HG03439 (cell line): ENCODE measurements at regions not wholly inside any gene's neighbourhood (a gene's known extent, or its start where the extent isn't known, plus 50 kb on each side); places are given as distances from the start of the nearest gene placed in this dataset.

Experiments used
- ATAC-seq: cut with Tn5 transposase; IDR thresholded peaks from one replicate; pipeline ENCODE4 v1.9.1; 2021; ENCODE audit warnings: mild to moderate bottlenecking, moderate library complexity; ENCODE audit not compliant: unreplicated experiment

DNA sequence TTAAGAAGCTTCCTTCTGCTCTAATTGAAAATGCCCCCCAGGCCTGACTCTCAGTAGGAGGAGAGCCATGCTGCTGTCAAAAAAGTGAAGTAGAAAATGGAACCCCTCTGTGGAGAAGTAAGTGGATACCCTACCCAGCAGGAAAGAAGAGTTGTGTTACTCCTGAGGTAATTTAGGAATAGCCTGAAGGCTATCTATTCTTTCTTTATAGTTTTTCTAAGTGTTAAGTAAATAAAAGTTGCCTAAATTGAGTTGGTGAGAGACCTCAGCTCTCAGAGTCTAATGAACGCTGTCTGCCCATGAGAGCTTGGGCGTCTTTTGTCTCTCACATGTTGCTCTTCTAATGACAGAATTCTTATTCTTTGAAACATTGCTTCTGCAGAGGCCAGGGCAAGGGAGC, 116.2 kb downstream of the NSUN3 start:
- ATAC-seq, result no peak

DNA sequence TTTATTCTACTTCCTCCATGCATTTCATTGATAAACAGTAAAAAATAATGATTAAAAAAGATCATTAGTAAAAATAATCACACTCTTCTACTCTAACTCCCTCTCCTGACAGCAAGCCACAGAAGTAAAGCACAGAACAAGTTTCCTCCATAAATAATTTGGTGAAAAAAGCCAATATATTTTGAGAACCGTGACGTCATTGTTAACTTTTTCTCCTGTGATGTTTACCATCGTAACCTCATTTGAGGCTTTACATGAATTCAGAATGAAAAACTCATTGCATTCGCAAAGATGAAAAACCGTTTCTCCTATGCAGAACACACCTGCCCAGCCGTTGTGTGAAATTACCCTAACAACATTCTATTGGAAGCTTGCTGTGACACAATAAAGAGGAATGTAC, 120.7 kb downstream of the NSUN3 start:
- ATAC-seq, result no peak

DNA sequence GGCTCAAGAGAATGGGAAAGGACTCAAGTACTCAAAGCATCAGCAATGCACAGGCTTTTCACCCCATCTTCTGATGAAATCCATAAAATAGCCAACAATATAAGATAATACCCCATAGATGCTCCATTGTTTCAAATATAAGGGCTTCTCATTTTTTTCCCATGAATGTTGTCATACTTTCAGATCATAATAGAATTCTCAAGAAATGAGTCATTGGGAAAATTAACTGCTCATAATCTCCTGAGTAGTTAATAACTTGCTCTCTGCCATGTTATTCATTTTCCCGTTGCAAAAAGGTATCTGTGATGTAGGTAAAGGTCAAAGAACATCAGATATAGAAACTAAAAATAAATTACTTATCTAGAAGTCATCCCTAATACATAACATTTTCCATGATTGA, 121.9 kb downstream of the NSUN3 start:
- ATAC-seq, result no peak

DNA sequence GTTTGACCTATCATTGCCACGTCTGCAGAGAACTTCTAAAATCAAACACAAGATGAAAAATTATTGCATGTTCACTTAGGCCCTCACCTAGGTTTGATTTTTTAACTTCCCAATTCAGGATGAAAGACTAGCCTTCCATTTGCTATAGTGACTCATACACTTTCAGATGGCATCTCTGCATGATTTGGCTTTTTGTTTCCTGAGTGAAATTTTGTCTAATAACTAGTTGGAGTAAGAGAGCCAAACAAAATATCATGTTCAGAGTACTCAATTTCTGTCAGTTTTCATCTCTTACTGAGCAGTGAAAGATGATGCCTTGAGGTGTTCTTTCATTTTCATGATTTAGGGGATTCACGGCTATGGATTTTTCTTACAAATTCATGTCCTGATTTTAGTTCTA, 122.9 kb downstream of the NSUN3 start:
- ATAC-seq, result no peak

DNA sequence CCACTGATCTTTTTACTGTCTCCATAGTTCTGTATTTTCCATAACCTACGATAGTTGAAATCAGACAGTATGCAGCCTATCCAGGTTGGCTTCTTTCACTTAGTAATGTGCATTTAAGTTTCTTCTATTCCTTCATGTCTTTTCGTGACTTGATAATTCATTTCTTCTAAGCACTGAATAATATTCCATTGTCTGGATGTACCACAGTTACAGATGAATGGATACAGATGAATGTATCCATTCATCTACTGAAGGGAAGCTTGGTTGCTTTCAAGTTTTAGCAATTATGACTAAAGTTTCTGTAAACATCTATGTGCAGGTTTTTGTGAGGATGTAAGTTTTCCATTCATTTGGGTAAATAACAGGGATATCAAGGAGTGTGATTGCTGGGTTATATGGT, 124.8 kb downstream of the NSUN3 start:
- ATAC-seq, result no peak

DNA sequence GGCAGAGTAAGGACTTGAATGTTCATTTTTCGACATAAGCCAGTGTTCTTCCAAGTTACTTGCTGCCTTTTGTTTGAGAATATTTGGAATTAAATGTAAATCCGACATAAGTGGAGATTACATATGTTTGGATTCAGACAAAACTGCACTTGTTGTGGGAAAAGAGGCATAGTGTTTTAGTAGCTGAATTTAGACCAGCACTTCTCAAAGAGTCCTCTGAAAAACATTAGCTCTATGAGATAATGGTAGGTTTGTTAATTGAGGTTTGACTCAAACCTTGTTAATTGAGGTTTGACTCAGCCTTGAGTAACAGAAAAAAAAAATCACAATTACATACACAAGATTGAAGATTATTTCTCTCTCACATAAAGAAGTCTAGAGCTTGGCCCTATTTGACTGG, 132.5 kb downstream of the NSUN3 start:
- no peak for ATAC-seq

DNA sequence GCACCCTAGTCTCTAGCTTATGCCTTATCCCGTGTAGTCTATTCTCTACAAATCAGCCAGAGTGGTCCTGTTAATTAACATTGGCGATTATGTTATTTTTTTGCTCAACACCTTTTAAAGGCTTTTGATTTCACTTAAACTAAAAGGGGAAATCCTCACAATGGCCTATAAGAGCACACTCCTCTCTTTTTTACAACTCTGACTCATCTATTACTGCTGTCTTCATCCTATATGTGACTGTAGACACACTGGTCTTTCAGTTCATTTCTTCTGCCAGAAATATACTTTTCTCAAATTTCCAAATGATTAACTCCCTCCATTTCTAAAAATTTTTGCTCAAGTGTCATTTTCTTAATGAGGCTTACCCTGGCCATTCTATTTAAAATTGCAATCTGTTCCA, 143.4 kb downstream of the NSUN3 start:
- ATAC-seq, result no peak

DNA sequence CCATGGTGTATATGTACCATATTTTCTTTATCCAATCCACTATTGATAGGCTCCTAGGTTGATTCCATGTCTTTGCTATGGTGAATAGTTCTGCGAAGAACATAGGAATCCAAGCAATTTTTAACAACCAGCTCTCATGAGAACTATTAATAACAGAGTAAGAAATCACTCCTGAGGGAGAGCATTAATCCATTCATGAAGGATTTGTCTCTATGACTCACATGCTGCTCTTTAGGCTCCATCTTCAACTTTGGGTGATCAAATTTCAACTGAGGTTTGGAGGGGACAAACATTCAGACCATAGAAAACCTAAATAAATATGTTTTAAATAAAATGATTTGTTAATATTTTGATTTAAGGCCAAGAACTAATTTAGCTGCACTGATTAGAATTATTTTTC, 147.4 kb downstream of the NSUN3 start:
- ATAC-seq, result no peak

DNA sequence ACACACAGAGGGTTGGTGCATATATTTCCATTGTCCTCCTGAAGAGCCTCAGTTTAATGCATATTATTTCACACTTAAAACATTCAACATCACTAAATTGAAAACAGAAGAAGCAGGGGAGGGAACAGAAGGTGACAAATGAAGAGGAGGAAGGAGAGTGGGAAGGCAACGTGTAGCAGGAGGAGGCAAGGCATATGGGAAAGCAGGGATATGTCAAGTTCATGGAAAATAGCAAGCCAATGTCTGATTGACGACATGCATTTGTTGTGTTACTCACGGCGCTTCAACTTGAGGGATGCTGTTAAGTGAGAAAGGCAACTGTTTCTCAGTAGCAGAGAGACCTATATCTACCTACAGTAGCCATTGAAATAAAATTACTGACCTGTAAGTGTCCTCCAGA, 154.5 kb downstream of the NSUN3 start:
- ATAC-seq, result no peak

DNA sequence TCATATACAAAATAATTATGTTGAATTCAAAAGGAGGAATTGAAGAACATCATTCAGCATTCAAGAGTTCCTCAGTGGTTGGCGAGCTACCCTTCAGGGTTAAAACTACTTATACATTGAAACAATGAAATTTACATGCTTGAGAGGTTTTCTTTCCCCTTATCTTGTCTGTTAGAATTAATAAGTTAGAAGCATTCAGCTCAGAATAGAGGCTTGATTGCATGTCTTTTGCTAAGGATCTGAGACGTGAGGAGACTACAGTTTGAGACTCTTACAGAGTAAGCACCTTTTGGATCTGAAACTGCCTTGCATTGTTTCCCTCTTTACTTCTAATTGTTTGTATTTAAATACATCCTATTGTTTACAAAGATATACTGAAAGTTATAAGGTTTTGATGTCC, 157.6 kb downstream of the NSUN3 start:
- no peak for ATAC-seq

DNA sequence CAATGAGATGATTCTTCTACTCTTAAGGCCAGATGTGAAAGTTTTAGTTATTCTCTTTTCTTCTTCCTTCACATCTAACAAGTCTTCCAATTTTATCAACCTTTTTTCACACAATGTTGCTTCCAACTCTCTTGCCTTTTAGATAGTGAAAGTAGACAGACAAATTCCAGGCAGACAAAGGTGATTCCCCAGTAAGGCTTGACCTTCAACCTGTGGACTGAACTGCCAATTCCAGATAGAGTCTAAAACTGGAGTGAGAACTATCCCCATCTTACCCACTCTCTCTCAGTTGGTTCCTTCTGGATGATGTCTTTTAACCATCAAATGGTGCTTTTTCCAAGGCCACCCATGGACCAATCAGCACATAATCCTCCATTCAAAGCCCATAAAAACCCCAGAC, 159.0 kb downstream of the NSUN3 start:
- ATAC-seq, result no peak

DNA sequence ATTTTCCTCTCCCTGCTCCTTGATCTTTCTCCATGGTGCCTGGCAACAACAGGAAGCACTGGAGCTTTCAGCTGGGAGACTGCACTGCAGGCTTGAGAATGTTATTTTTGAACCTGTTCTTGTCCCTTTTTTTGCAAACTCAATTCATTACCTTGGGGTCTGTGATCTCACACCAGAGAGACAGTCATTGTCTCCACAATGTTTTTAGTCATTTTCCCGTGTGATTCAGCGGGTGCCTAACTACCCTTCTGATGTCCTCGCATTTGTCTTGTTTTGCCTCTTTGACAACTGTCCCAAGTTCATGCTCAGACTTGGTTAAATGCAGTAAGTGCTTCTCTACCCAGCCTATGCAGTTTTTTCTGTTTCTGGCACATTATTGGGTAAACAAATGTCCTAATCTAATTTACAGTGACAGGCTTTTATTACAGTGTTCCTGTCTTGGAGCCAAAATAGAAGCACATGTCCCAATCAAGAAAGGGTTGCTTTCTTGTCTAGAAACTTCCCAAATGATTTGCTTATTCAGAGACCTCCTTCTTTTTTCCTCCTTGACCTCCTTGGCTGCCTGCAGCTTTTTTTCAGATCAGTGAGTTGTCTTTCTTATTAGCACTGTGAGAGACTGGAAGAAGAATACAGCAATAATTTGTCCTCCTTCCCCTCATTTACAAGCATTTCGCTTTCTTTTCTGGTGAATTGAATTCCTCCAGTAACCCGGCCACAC, 162.4 kb downstream of the NSUN3 start:
- no peak for ATAC-seq

DNA sequence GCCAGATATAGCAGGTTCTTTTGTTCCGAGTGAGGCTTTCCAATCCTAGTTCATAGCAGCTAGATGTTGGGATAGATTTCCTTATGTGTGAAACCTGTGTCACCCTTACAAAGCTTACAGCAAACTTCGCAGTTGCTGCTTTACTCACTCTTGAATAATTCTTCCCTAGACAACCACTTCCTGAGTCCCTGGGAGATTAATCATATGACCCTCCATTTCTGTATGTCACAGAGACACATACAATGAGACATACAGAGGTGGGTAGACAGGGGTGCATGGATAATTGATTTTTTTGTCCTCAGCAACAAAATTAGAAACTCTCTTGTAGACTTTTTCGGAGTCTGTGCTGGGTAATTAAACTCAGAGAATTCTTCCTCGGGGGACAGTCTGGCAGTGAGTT, 163.2 kb downstream of the NSUN3 start:
- no peak for ATAC-seq

DNA sequence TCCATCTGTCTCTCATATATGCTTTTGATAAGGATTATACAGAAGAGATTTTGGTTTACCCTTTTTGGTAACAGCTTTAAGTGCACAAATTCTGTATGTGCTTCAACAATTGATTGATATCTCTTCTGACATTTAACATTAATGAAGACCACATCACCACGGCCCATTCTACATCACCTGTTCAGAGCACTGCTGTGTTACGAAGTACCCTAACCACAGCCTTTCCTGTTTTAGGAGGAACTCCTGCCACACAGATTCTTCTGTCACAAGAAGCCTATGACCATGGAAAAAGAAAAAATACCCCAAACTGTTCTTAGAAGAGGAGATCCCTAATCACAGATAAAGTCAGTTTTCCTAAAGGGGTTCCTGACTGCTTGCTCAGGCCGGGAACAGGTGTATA, 170.1 kb downstream of the NSUN3 start:
- no peak for ATAC-seq

DNA sequence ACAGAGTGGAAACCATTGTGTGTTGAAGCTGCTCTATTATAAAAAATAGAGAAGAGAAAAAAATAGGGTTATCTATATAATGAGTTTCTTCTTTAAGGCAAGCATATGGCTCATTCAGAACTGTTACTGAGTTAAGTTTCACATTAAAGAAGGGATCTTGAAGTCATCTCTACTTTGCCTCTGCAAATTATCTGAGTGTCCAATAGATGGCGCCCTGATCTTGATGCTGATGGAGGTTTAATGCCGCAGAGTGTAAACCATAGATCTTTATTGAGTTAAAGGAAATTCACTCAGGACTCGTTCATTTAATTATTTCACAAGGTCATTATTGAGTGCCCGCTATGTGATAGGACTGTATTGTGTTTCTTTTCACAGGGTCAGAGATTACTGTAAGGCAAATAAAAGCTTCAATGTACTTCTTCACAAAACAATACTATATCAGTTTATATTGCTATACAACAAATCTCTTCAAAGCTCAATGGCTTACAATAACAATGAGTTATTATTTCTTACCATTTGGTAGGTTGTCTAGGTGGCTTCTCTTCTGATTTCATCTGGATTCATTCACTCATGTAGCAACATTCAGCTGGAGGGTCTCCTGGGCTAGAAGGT, 171.4 kb downstream of the NSUN3 start:
- ATAC-seq, result no peak

DNA sequence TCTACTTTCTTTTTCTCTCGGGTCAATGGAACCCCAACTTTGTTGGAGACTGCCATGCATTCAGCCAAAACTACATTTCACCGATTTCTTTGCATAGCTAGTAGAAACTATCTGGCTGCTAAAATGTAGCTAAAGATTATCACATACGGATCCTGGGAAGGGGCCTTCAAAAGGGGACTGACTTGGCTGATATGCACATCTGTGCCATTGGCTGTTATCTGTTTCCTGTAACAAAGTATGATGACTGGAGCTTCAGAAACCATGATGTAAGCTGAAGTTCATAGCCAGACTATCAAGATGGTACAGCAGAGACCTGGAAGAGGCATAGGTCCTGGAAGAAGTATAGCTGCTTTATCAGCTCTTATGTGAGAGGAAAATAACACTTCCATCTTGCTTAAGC, 179.1 kb downstream of the NSUN3 start:
- ATAC-seq, result no peak

DNA sequence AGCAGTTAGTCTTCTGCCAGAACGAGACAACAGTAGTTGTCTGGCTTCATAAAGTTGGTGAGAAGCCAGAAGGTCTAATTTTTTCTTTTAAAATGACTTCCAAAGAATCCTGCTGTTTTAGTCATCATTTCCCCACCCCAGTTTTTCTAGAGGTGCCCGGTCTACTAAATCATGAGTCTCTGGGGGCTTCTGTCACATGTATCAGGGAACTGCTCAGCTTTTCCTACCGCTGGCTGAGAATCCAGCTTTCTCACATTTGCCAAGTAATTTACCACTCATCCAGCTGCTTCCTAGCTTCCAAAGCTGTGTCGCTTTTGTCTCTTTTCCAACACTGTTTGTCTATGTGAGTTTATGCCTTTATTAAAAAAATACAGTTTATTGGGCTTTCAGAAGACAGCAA, 183.3 kb downstream of the NSUN3 start:
- no peak for ATAC-seq

DNA sequence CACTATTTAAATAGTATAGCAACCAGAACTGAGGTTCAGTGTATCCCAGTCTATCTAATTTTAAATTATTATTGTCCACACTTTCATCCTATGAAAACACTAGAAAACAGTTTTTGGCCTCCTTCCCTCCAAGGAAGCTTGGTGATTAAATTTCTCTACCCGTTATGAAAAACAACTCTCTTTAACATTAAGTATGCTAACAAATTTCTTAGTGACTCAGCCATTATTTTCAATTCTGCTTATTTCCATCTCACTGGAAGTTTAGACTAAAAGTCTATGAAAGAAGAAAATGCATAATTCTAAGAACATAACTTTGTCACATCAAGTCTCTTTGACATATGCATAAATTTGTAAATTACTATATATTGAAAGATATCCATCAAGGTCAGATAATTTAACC, 185.2 kb downstream of the NSUN3 start:
- ATAC-seq, result no peak

DNA sequence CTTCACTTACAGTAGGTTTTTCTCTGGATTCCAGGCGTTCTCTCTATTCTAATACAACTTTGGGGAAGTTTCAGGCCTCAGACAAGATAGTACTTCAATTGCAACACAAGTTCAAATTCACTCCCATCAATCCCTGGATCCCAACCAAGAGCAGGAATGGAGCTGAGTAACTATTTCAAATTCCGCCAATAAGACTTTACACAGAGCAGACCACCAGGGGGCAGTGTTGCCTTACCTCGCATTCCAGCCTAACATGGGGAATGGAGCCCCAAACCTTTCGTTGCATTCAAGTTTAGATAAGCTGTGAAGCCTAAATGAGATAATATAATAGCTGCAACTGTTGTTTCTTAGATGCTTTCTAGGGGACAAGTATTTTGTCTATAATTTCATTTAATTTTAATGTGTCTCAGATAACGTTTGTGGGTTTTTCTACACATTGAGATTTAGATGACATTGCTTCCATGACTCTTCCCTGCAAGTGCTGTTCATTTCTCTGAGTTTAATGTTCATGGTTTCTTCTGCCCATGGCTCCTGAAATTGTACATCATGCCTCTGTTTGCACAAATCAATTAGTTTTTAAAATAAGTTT, 186.7 kb downstream of the NSUN3 start:
- ATAC-seq, result peak; percentile 88

DNA sequence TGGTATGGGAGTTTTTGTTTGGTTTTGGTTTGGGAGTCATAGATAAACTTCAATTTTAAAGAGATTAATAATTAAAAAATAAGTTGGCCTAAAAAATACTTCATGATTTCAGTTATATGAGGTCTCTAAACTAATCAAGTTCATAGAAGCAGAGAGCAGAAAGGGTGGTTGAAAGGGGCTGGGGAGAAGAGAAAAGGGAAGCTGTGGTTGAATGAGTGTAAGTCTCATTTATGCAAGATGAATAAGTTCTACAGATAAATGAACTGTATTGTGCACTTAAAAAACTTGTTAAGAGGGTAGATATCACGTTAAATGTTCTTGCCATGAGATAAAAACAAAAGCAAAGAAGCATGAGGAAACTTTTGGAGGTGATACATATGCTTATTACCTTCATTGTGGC, 188.7 kb downstream of the NSUN3 start:
- ATAC-seq, result no peak

DNA sequence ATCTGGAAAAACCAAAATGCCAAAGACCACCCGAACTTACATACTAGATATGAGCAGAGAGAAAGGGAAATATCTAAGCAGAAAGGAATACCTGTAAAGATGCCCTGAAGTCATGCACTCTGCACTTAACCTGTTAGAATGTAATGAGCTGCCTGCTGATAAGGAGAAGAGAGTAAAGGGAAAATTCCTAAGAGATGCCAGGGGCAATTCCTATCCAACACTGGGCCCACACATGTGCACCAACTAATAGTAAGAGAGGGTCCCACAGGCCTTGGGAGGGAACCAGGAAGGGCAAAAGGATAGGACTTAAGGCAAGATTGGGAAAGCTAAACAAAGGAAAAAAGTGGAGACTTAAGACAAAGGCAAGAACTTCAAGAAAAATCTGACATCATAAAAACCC, 189.5 kb downstream of the NSUN3 start:
- no peak for ATAC-seq

DNA sequence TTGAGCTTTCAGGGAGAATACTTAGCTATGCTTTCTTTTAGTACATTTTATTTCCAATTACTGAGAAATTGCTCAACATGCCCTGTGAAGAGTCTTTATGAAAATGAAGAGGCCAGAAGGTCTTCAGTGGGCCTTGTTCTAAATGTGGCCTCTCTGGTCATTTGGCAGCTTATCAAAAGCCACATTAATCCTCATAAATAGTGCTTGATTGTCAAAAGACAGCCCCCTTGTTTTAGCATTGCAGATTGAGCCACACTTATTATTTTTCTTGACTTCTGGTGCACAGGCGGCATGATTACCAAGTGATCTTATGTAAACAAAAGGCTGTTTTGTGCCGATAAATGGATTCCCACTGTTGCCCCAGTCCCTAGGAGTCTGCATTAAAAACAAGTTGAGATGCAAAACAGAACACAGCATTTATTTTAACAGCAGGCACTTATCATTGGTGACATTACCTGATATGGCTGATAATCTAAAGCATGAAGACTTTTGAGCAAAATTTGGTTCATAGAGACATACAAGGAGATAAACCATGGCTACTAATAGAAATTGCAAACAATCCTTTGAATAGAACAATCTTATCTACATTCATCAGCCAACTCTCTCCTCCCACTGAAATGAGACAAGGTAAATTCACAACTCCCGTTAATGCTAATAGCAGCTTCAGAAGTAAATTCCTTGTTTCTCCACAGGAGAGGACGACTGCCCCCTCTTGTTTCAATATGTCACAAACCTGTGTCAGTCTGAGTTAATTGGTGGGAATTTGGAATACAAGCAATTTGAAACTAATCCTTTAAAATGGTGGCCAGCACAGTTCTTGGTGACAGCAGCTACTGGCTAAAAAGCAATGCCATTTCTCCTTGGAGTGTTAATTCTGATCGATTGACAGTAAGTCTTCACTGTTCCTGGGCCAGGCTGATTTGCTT, 194.3 kb downstream of the NSUN3 start:
- ATAC-seq, result no peak
